H9 (cell line): ENCODE measurements at regions not wholly inside any gene's neighbourhood (a gene's known extent, or its start where the extent isn't known, plus 50 kb on each side); places are given as distances from the start of the nearest gene placed in this dataset.

Experiments used
- DNase-seq: peaks from one replicate; pipeline ENCODE4 v3.0.0-alpha.2; 2017
- H2AFZ ChIP-seq: one replicate; pipeline ENCODE4 v1.6.1; 2013; ENCODE audit warnings: mild to moderate bottlenecking, low read length, control low read depth, moderate library complexity
- H2AK5ac ChIP-seq: 2 replicates; pipeline ENCODE4 v1.6.1; 2013; ENCODE audit warnings: low read length, control low read depth, mixed read lengths; ENCODE audit not compliant: insufficient read length
- H2BK120ac ChIP-seq: one replicate; pipeline ENCODE4 v1.6.1; 2013; ENCODE audit warnings: low read depth, mild to moderate bottlenecking, low read length, control low read depth, inconsistent platforms; ENCODE audit not compliant: poor library complexity, severe bottlenecking
- H2BK12ac ChIP-seq: 2 replicates; pipeline ENCODE4 v1.6.1; 2013; ENCODE audit warnings: low read length, control low read depth, mixed read lengths, low read depth; ENCODE audit not compliant: insufficient read length
- H2BK15ac ChIP-seq: 2 replicates; pipeline ENCODE4 v1.6.1; 2013; ENCODE audit warnings: low read depth, low read length, control low read depth
- H2BK20ac ChIP-seq: one replicate; pipeline ENCODE4 v1.6.1; 2013; ENCODE audit warnings: low read depth, mild to moderate bottlenecking, low read length, control low read depth, inconsistent platforms; ENCODE audit not compliant: poor library complexity, severe bottlenecking
- H2BK5ac ChIP-seq: 2 replicates; pipeline ENCODE4 v1.6.1; 2013; ENCODE audit warnings: low read length, control low read depth, mixed read lengths; ENCODE audit not compliant: insufficient read length
- H3K14ac ChIP-seq: 2 replicates; pipeline ENCODE4 v1.6.1; 2013; ENCODE audit warnings: low read length, control low read depth; ENCODE audit not compliant: insufficient read depth
- H3K18ac ChIP-seq: 2 replicates; pipeline ENCODE4 v1.6.1; 2013; ENCODE audit warnings: low read depth, mild to moderate bottlenecking, mixed read lengths, low read length, control low read depth; ENCODE audit not compliant: insufficient read length
- H3K23ac ChIP-seq: 2 replicates; pipeline ENCODE4 v1.6.1; 2013; ENCODE audit warnings: low read length, control low read depth, mixed read lengths, low read depth; ENCODE audit not compliant: insufficient read length
- H3K23me2 ChIP-seq: 2 replicates; pipeline ENCODE4 v1.6.1; 2013; ENCODE audit warnings: low read depth, mild to moderate bottlenecking, mixed read lengths, low read length, control low read depth; ENCODE audit not compliant: insufficient read length, poor library complexity, severe bottlenecking
- H3K27ac ChIP-seq: 2 replicates; pipeline ENCODE4 v1.5.1; 2013; ENCODE audit warnings: low read length, control low read depth, mixed read lengths, low read depth; ENCODE audit not compliant: insufficient read length
- H3K27me3 ChIP-seq: 2 replicates; pipeline ENCODE4 v1.6.1; 2013; ENCODE audit warnings: low read length, control low read depth, inconsistent platforms; ENCODE audit not compliant: insufficient read depth
- H3K4ac ChIP-seq: 2 replicates; pipeline ENCODE4 v1.6.1; 2013; ENCODE audit warnings: low read depth, mild to moderate bottlenecking, control low read depth, inconsistent platforms, low read length, moderate library complexity
- H3K4me1 ChIP-seq: 2 replicates; pipeline ENCODE4 v1.6.1; 2013; ENCODE audit warnings: low read length, control low read depth, inconsistent platforms; ENCODE audit not compliant: insufficient read depth
- H3K4me2 ChIP-seq: 2 replicates; pipeline ENCODE4 v1.6.1; 2013; ENCODE audit warnings: low read length, control low read depth, mixed read lengths; ENCODE audit not compliant: insufficient read length, insufficient read depth
- H3K56ac ChIP-seq: 2 replicates; pipeline ENCODE4 v1.6.1; 2013; ENCODE audit warnings: low read depth, mild to moderate bottlenecking, mixed read lengths, low read length, control low read depth; ENCODE audit not compliant: insufficient read length
- H3K79me1 ChIP-seq: 2 replicates; pipeline ENCODE4 v1.6.1; 2013; ENCODE audit warnings: low read depth, mild to moderate bottlenecking, moderate library complexity, low read length, control low read depth, inconsistent platforms; ENCODE audit not compliant: insufficient read depth, poor library complexity, severe bottlenecking
- H3K79me2 ChIP-seq: 2 replicates; pipeline ENCODE4 v1.6.1; 2013; ENCODE audit warnings: low read length, control low read depth, inconsistent platforms; ENCODE audit not compliant: insufficient read depth
- H3K9ac ChIP-seq: 2 replicates; pipeline ENCODE4 v1.6.1; 2013; ENCODE audit warnings: low read length, control low read depth, mixed read lengths; ENCODE audit not compliant: insufficient read length; ENCODE audit errors: extremely low read depth
- H3K9me3 ChIP-seq: one replicate; pipeline ENCODE4 v1.6.1; 2013; ENCODE audit warnings: low read depth, low read length, inconsistent platforms; ENCODE audit not compliant: control insufficient read depth
- H3T11ph ChIP-seq: one replicate; pipeline ENCODE4 v1.6.1; 2013; ENCODE audit warnings: mild to moderate bottlenecking, low read length, control low read depth, inconsistent platforms
- H4K20me1 ChIP-seq: one replicate; pipeline ENCODE4 v1.6.1; 2013; ENCODE audit not compliant: control insufficient read depth, insufficient read length, insufficient read depth
- H4K5ac ChIP-seq: 2 replicates; pipeline ENCODE4 v1.6.1; 2013; ENCODE audit warnings: low read depth, mild to moderate bottlenecking, mixed read lengths, low read length, control low read depth; ENCODE audit not compliant: insufficient read length
- H4K8ac ChIP-seq: replicated peaks from 2 replicates; pipeline ENCODE4 v1.6.1; 2013; ENCODE audit warnings: low read length, control low read depth, mixed read lengths, low read depth; ENCODE audit not compliant: insufficient read length
- H4K91ac ChIP-seq: 2 replicates; pipeline ENCODE4 v1.6.1; 2013; ENCODE audit warnings: low read depth, mild to moderate bottlenecking, moderate library complexity, mixed read lengths, low read length, control low read depth; ENCODE audit not compliant: insufficient read length
- H3K27ac Mint-ChIP-seq, 3 experiments: 2 replicates in 2 of 3; 3 replicates in 1 of 3; pipeline ENCODE4 v1.8.0; 2020 to 2021; ENCODE audit warnings: mixed read lengths in 3 of 3, mild to moderate bottlenecking in 1 of 3, moderate library complexity in 1 of 3
- H3K27me3 Mint-ChIP-seq: 2 replicates; pipeline ENCODE4 v1.8.0; 2021; ENCODE audit warnings: low read depth, mild to moderate bottlenecking, moderate library complexity, mixed read lengths
- H3K36me3 Mint-ChIP-seq, 3 experiments: 2 replicates in 2 of 3; 3 replicates in 1 of 3; pipeline ENCODE4 v1.8.0; 2020 to 2021; ENCODE audit warnings: low read depth in 3 of 3, mixed read lengths in 3 of 3; ENCODE audit not compliant: insufficient read depth in 1 of 3
- H3K4me1 Mint-ChIP-seq, 2 experiments: 2 replicates each; pipeline ENCODE4 v1.8.0; 2020; ENCODE audit warnings: mixed read lengths in 2 of 2
- H3K4me3 Mint-ChIP-seq, 2 experiments: 2 replicates in 1 of 2; 3 replicates in 1 of 2; pipeline ENCODE4 v1.8.0; 2020 to 2021; ENCODE audit warnings: mild to moderate bottlenecking in 2 of 2, mixed read lengths in 2 of 2, moderate library complexity in 1 of 2
- H3K9me3 Mint-ChIP-seq, 2 experiments: 2 replicates in 1 of 2; 3 replicates in 1 of 2; pipeline ENCODE4 v1.8.0; 2020; ENCODE audit warnings: mild to moderate bottlenecking in 2 of 2, mixed read lengths in 2 of 2, moderate library complexity in 1 of 2
- CTCF ChIP-seq: fragments of 200-600 bp; sonication (generic); conservative IDR thresholded peaks from 3 replicates; pipeline ENCODE4 v1.8.0; 2021; ENCODE audit warnings: antibody characterized with exemption, mild to moderate bottlenecking
- WGBS: extraction: QIAGEN DNeasy Blood & Tissue Kit; methylation state at CpG from one replicate; pipeline ENCODE4 v1.1.7; 2013; ENCODE audit warnings: missing lambda C conversion rate, low lambda C conversion rate, mixed read lengths; ENCODE audit not compliant: insufficient read length; ENCODE audit errors: extremely low coverage; 5-methylcytosine and 5-hydroxymethylcytosine counted together

GRCh38 chr2:83196225-83196624 is 1262.9 kb downstream of the SUCLG1 start:
- Histone ChIP-seq H4K20me1 (no peaks in the 10 kb centered on the region), H2BK20ac (no peak overlapping the region), H2BK12ac (no peak overlapping the region), H3K23ac (no peak overlapping the region), H3K4me1 (no peaks in the 10 kb centered on the region), H3K23me2 (no peaks in the 10 kb centered on the region), H3K14ac (no peak overlapping the region), H3K79me1 (no peaks in the 10 kb centered on the region), H3K9me3 (no peaks in the 10 kb centered on the region), H3K18ac (no peak overlapping the region), H4K91ac (no peak overlapping the region), H2AK5ac (no peak overlapping the region), H2BK15ac (no peak overlapping the region), H3K56ac (no peak overlapping the region), H3K4ac (no peak overlapping the region), H3T11ph (no peak overlapping the region), H3K27ac (no peak overlapping the region), H4K5ac (no peak overlapping the region), H3K79me2 (no peaks in the 10 kb centered on the region), H2AFZ (no peak overlapping the region), H2BK120ac (no peak overlapping the region), H2BK5ac (no peak overlapping the region), H3K4me2 (no peak overlapping the region), H4K8ac (no peak overlapping the region), H3K9ac (no peak overlapping the region), H3K27me3 (no peaks in the 10 kb centered on the region)
- Mint-ChIP-seq H3K36me3 (no peaks in the 10 kb centered on the region), H3K4me1 (peaks cover 0 to 7% of the 10 kb centered on the region in 2 experiments; a peak in 1 of 4 replicates), H3K27me3 (no peaks in the 10 kb centered on the region), H3K27ac (no peak overlapping the region), H3K9me3 (no peaks in the 10 kb centered on the region), H3K4me3 (no peak overlapping the region)
- WGBS: no CpG with 5 or more reads among the region's 1 CpG
- DNase-seq: no peak
- TF ChIP-seq CTCF: peak; percentile 71
